A549 (cell line): ENCODE measurements at regions not wholly inside any gene's neighbourhood (a gene's known extent, or its start where the extent isn't known, plus 50 kb on each side); places are given as distances from the start of the nearest gene placed in this dataset.

Source experiments
- ATAC-seq, 2 experiments: fragments of 200-7000 bp in 1 of 2; fragments of >200 bp in 1 of 2; cut with Nextera tagmentation in 1 of 2; cut with Tn5 transposase in 1 of 2; 3 replicates each; pipeline versions ENCODE4 v1.8.0 to v1.9.1; 2018 to 2020; ENCODE audit warnings: mild to moderate bottlenecking in 1 of 2, moderate library complexity in 1 of 2
- CTCF ChIA-PET: fragments of 300-600 bp; sonication (Branson Sonifier 250); formaldehyde crosslinking; extraction: SDS; loops from one replicate; lab custom pipeline; 2021; ENCODE audit warnings: antibody characterized with exemption, inconsistent platforms; lab: Yijun Ruan, JAX
- POLR2A ChIA-PET: fragments of 350-600 bp; formaldehyde crosslinking; extraction: SDS; loops from one replicate; lab custom pipeline; 2021; ENCODE audit warnings: antibody characterized with exemption, inconsistent platforms; lab: Yijun Ruan, JAX
- DNase-seq, 2 experiments: peaks; one replicate each; pipeline versions ENCODE4 v3.0.0 to v3.0.0-alpha.2; 2011 to 2016; ENCODE audit warnings: low read depth in 1 of 2, low spot score in 1 of 2
- FAIRE-seq: peaks from 2 replicates; lab custom pipeline; 2011; peaks lifted over from hg19 to GRCh38; lab: Jason Lieb, UNC
- H3K27ac ChIP-seq, 2 experiments: fragments of >200 bp; sonication (Bioruptor Twin); formaldehyde crosslinking; 3 replicates each; pipeline ENCODE4 v1.5.1; 2016 to 2017
- H3K4me1 ChIP-seq: fragments of >200 bp; sonication (Bioruptor Twin); formaldehyde crosslinking; 3 replicates; pipeline ENCODE4 v1.6.1; 2016
- H3K4me2 ChIP-seq: fragments of >200 bp; sonication (Bioruptor Twin); formaldehyde crosslinking; 3 replicates; pipeline ENCODE4 v1.6.1; 2016
- H3K4me3 ChIP-seq: fragments of >200 bp; sonication (Bioruptor Twin); formaldehyde crosslinking; 3 replicates; pipeline ENCODE4 v1.5.1; 2016
- H3K9me3 ChIP-seq: fragments of >200 bp; sonication (Bioruptor Twin); formaldehyde crosslinking; 3 replicates; pipeline ENCODE4 v1.6.1; 2016
- BHLHE40 ChIP-seq: IDR thresholded peaks from 2 replicates; pipeline ENCODE4 v1.6.1; 2012; ENCODE audit warnings: low read depth, low read length, inconsistent platforms
- CBX8 ChIP-seq: fragments of 200-600 bp; sonication (generic); IDR thresholded peaks from 2 replicates; pipeline ENCODE4 v1.6.1; 2016
- CEBPB ChIP-seq, 2 experiments: fragments of >200 bp in 1 of 2; sonication (Bioruptor Twin) in 1 of 2; formaldehyde crosslinking in 1 of 2; IDR thresholded peaks; 2 replicates each; pipeline ENCODE4 v1.6.1; 2012 to 2016
- EP300 ChIP-seq, 2 experiments: fragments of >200 bp; sonication (Bioruptor Twin); formaldehyde crosslinking; IDR thresholded peaks; 2 replicates in 1 of 2; 3 replicates in 1 of 2; pipeline ENCODE4 v1.6.1; 2016 to 2017
- ESRRA ChIP-seq: fragments of 150-350 bp; IDR thresholded peaks from 2 replicates; pipeline ENCODE4 v1.6.1; 2014; ENCODE audit warnings: mild to moderate bottlenecking, low read length, borderline replicate concordance
- FOSB ChIP-seq: fragments of 250-450 bp; sonication (Bioruptor Pico); IDR thresholded peaks from 2 replicates; pipeline ENCODE4 v1.5.0; 2020; ENCODE audit warnings: mild to moderate bottlenecking, moderate library complexity
- FOSL2 ChIP-seq, 2 experiments: fragments of 450-650 bp in 1 of 2; fragments of >200 bp in 1 of 2; sonication (Bioruptor Twin) in 1 of 2; formaldehyde crosslinking; IDR thresholded peaks; 2 replicates each; pipeline versions ENCODE4 v1.5.0 to v1.6.1; 2016 to 2020; ENCODE audit warnings: mild to moderate bottlenecking in 1 of 2, moderate library complexity in 1 of 2
- FOXS1 ChIP-seq: fragments of 250-450 bp; sonication (Bioruptor Pico); IDR thresholded peaks from 2 replicates; pipeline ENCODE4 v1.5.0; 2020; ENCODE audit warnings: mild to moderate bottlenecking, moderate library complexity
- HDAC2 ChIP-seq: fragments of 200-600 bp; sonication (generic); IDR thresholded peaks from 2 replicates; pipeline ENCODE4 v1.6.1; 2016
- HOXB5 ChIP-seq: fragments of 250-450 bp; sonication (Bioruptor Pico); IDR thresholded peaks from 2 replicates; pipeline ENCODE4 v1.5.0; 2020; ENCODE audit warnings: mild to moderate bottlenecking, moderate library complexity
- JUN ChIP-seq, 2 experiments: fragments of >200 bp; sonication (Bioruptor Twin); formaldehyde crosslinking; IDR thresholded peaks; 2 replicates in 1 of 2; 3 replicates in 1 of 2; pipeline ENCODE4 v1.6.1; 2016 to 2017
- KDM5A ChIP-seq: fragments of 200-600 bp; sonication (generic); IDR thresholded peaks from 2 replicates; pipeline ENCODE4 v1.6.1; 2016; ENCODE audit warnings: antibody characterized with exemption, mild to moderate bottlenecking
- MAFK ChIP-seq: fragments of 450-650 bp; IDR thresholded peaks from 2 replicates; pipeline ENCODE4 v1.6.1; 2014; ENCODE audit not compliant: partially characterized antibody
- MAZ ChIP-seq: fragments of 150-350 bp; IDR thresholded peaks from 2 replicates; pipeline ENCODE4 v1.6.1; 2014; ENCODE audit warnings: antibody characterized with exemption, low read depth, low read length, borderline replicate concordance
- NFE2L2 ChIP-seq: fragments of 150-350 bp; conservative IDR thresholded peaks from 2 replicates; pipeline ENCODE4 v1.6.1; 2014; ENCODE audit warnings: low read length
- NR3C1 ChIP-seq: fragments of >200 bp; sonication (Bioruptor Twin); formaldehyde crosslinking; IDR thresholded peaks from 3 replicates; pipeline ENCODE4 v1.6.1; 2017
- POLR2AphosphoS2 ChIP-seq: conservative IDR thresholded peaks from 2 replicates; pipeline ENCODE4 v1.6.1; 2012; ENCODE audit warnings: low read length, improper control_type of control experiment, inconsistent platforms
- RAD21 ChIP-seq, 2 experiments: fragments of >200 bp in 1 of 2; sonication (Bioruptor Twin) in 1 of 2; formaldehyde crosslinking in 1 of 2; IDR thresholded peaks in 1 of 2; conservative IDR thresholded peaks in 1 of 2; 2 replicates in 1 of 2; 3 replicates in 1 of 2; pipeline ENCODE4 v1.6.1; 2012 to 2018; ENCODE audit warnings: inconsistent platforms in 1 of 2
- RFX5 ChIP-seq: fragments of 450-650 bp; IDR thresholded peaks from 2 replicates; pipeline ENCODE4 v1.7.1; 2014; ENCODE audit warnings: antibody characterized with exemption, mild to moderate bottlenecking, moderate library complexity
- TFCP2L1 ChIP-seq: fragments of 250-450 bp; sonication (Bioruptor Pico); IDR thresholded peaks from 2 replicates; pipeline ENCODE4 v1.5.0; 2021; ENCODE audit warnings: mild to moderate bottlenecking
- TP53 ChIP-seq: fragments of 250-450 bp; sonication (Bioruptor Pico); IDR thresholded peaks from 2 replicates; pipeline ENCODE4 v1.5.0; 2021; ENCODE audit warnings: mild to moderate bottlenecking, moderate library complexity
- ZNF302 ChIP-seq: fragments of 250-450 bp; sonication (Bioruptor Pico); IDR thresholded peaks from 2 replicates; pipeline ENCODE4 v1.9.0; 2021; ENCODE audit warnings: inconsistent platforms, mild to moderate bottlenecking, moderate library complexity
- ZSCAN20 ChIP-seq: fragments of 250-450 bp; sonication (Bioruptor Pico); IDR thresholded peaks from 2 replicates; pipeline ENCODE4 v1.8.0; 2022; ENCODE audit warnings: mild to moderate bottlenecking, moderate library complexity
- WGBS: methylation state at CpG from one replicate; pipeline ENCODE4 v1.1.6; 2017; ENCODE audit errors: missing lambda C conversion rate; 5-methylcytosine and 5-hydroxymethylcytosine counted together
- TF ChIP-seq, protein P1 (sequence below): fragments of >200 bp; sonication (Bioruptor Twin); formaldehyde crosslinking; IDR thresholded peaks from 3 replicates; pipeline ENCODE4 v1.6.1; 2016
- TF ChIP-seq, protein P2 (sequence below): fragments of 250-450 bp; sonication (Bioruptor Pico); IDR thresholded peaks from 2 replicates; pipeline ENCODE4 v1.5.0; 2020; ENCODE audit warnings: low read depth, mild to moderate bottlenecking, moderate library complexity
- TF ChIP-seq, protein P3 (sequence below): fragments of >200 bp; sonication (Bioruptor Twin); formaldehyde crosslinking; IDR thresholded peaks from 2 replicates; pipeline ENCODE4 v1.6.1; 2016
- TF ChIP-seq, protein P4 (sequence below): IDR thresholded peaks from 2 replicates; pipeline ENCODE4 v1.6.1; 2012
- TF ChIP-seq, protein P5 (sequence below): fragments of 250-450 bp; sonication (Bioruptor Pico); IDR thresholded peaks from 2 replicates; pipeline ENCODE4 v1.5.0; 2021; ENCODE audit warnings: mild to moderate bottlenecking, moderate library complexity, borderline replicate concordance

DNA sequence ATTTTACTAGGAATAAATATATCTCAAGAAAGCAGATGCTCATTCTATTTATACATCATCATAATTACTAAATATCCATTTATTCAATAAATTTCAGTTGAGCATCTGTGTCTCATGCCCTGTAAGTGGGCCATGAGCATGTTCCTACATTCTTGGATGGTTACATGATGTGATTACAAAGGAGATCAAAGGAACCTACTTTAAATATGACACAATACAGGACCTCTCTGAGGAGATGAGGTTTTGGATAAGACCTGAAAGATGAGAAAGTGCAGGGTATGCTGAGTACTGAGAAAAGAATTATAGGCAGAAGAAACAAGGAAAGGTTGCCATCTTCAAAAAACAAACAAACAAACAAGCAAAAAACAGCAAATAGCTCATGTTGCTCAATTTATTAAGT is 105.4 kb upstream of the CNTN1 start:
- FAIRE-seq = no peak
- POLR2A ChIA-PET = no interaction called here
- H3K4me1 ChIP-seq = peaks cover 8% of the 10 kb centered on the region; the same call in 1 of the 3 replicates
- H3K9me3 ChIP-seq = peaks cover 8% of the 10 kb centered on the region; the same call in 2 of the 3 replicates
- no peak for DNase-seq
- TF ChIP-seq NFE2L2 (no peak), NR3C1 (no peak), BHLHE40 (no peak), ZNF302 (CRISPR knock-in tag) (no peak), ESRRA (no peak), MAFK (no peak), CEBPB (IDR thresholded peaks at IDR 0.05) (no peak), HOXB5 (no peak), ZSCAN20 (no peak), POLR2AphosphoS2 (no peak), TFCP2L1 (CRISPR knock-in tag) (no peak), TP53 (CRISPR knock-in tag) (no peak), EP300 (IDR thresholded peaks at IDR 0.05) (no peak), HDAC2 (no peak), FOSL2 (IDR thresholded peaks at IDR 0.05) (no peak), FOSL2 (CRISPR knock-in tag; IDR thresholded peaks at IDR 0.05) (no peak), CBX8 (no peak)
- TF ChIP-seq, protein P1, sequence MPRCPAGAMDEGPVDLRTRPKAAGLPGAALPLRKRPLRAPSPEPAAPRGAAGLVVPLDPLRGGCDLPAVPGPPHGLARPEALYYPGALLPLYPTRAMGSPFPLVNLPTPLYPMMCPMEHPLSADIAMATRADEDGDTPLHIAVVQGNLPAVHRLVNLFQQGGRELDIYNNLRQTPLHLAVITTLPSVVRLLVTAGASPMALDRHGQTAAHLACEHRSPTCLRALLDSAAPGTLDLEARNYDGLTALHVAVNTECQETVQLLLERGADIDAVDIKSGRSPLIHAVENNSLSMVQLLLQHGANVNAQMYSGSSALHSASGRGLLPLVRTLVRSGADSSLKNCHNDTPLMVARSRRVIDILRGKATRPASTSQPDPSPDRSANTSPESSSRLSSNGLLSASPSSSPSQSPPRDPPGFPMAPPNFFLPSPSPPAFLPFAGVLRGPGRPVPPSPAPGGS = no peak
- TF ChIP-seq, protein P2, sequence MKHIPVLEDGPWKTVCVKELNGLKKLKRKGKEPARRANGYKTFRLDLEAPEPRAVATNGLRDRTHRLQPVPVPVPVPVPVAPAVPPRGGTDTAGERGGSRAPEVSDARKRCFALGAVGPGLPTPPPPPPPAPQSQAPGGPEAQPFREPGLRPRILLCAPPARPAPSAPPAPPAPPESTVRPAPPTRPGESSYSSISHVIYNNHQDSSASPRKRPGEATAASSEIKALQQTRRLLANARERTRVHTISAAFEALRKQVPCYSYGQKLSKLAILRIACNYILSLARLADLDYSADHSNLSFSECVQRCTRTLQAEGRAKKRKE (CRISPR knock-in tag) = no peak
- TF ChIP-seq, protein P3, sequence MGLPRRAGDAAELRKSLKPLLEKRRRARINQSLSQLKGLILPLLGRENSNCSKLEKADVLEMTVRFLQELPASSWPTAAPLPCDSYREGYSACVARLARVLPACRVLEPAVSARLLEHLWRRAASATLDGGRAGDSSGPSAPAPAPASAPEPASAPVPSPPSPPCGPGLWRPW = no peak
- TF ChIP-seq, protein P4, sequence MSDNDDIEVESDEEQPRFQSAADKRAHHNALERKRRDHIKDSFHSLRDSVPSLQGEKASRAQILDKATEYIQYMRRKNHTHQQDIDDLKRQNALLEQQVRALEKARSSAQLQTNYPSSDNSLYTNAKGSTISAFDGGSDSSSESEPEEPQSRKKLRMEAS = no peak
- H3K4me2 ChIP-seq = no peak overlapping the region
- no peak for ATAC-seq
- CTCF ChIA-PET = interaction anchor here (1.1 kb wide), 1 partner anchor 34 kb away, joined by 3 read pairs; no protein-coding TSS in a partner anchor
- no peak overlapping the region for H3K27ac ChIP-seq
- H3K4me3 ChIP-seq = no peak overlapping the region

DNA sequence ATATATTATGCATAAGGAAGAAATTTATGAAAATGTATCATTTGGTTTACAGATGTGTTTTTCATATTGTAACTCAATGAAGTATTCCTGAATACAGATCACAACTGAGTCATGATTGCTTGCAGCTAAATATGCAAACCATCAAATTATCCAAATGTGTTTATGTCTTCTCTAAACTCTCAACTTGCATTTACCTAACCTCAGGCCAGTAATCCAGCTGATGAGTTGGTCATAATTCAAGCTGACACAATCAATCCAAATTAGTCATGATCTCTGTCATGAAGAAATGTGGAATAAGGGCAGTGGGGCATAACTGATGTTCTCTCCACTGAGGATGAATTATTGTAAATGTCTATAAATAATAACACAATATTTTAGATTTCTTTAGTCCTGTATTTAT is 104.8 kb upstream of the CNTN1 start:
- Histone ChIP-seq H3K4me2 (no peak overlapping the region), H3K27ac (no peak overlapping the region), H3K4me3 (no peak overlapping the region), H3K4me1 (peaks cover 8% of the 10 kb centered on the region; the same call in 1 of the 3 replicates), H3K9me3 (0 out of 3 replicates have a peak, but pooled peaks cover 2% of the 10 kb centered on the region)
- ChIA-PET POLR2A (no interaction called here), CTCF (interaction anchor here (1.1 kb wide), 1 partner anchor 34 kb away, joined by 3 read pairs; no protein-coding TSS in a partner anchor)
- TF ChIP-seq NFE2L2 (no peak), FOSB (CRISPR knock-in tag) (no peak)
- TF ChIP-seq, protein P2 (CRISPR knock-in tag) = no peak
- ATAC-seq = no peak
- peak; percentile 67 for FAIRE-seq
- no peak for DNase-seq

DNA sequence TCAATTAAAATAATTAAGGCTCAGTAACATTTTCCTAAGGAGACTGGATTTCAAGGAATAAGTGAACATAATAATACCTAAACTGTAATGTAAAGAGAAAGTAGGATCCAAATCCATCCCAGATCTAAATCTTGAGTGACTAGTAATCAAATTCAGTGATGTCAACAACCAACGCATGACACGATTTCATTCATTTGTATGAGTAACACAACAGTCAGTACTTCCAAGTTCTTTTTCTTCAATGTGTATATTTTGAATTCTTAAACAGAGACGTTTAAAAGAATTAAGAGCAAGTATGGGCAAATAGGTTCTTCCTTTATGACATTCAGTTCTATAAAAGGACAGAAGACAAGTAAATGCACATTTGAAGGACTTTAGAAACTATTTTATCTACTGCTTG is 104.3 kb upstream of the CNTN1 start:
- TF ChIP-seq RAD21 (conservative IDR thresholded peaks at IDR 0.05 in 1 of 2, IDR thresholded peaks at IDR 0.05 in 1 of 2) = no peak
- TF ChIP-seq MAFK = no peak
- TF ChIP-seq, protein P3 = no peak
- no peak for TF ChIP-seq KDM5A
- no peak for TF ChIP-seq POLR2AphosphoS2
- TF ChIP-seq, protein P5, sequence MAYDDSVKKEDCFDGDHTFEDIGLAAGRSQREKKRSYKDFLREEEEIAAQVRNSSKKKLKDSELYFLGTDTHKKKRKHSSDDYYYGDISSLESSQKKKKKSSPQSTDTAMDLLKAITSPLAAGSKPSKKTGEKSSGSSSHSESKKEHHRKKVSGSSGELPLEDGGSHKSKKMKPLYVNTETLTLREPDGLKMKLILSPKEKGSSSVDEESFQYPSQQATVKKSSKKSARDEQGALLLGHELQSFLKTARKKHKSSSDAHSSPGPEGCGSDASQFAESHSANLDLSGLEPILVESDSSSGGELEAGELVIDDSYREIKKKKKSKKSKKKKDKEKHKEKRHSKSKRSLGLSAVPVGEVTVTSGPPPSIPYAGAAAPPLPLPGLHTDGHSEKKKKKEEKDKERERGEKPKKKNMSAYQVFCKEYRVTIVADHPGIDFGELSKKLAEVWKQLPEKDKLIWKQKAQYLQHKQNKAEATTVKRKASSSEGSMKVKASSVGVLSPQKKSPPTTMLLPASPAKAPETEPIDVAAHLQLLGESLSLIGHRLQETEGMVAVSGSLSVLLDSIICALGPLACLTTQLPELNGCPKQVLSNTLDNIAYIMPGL (CRISPR knock-in tag) = no peak
- no peak for TF ChIP-seq FOXS1 (CRISPR knock-in tag)
- TF ChIP-seq RFX5 = no peak
- TF ChIP-seq NR3C1 = no peak
- TF ChIP-seq JUN (IDR thresholded peaks at IDR 0.05) = no peak
- no peak for TF ChIP-seq MAZ
- no peak for ATAC-seq
- ChIA-PET POLR2A (no interaction called here), CTCF (no interaction called here)
- no peaks in the 10 kb centered on the region for H3K9me3 ChIP-seq
- H3K4me2 ChIP-seq = no peak overlapping the region
- no peak overlapping the region for H3K4me3 ChIP-seq
- no peak overlapping the region for H3K27ac ChIP-seq
- H3K4me1 ChIP-seq = peaks cover 8% of the 10 kb centered on the region; the same call in 1 of the 3 replicates
- 81% methylated on average over 3 of the region's 3 CpGs for WGBS
- DNase-seq = no peak
- FAIRE-seq = peak; percentile 76
